IPS DF 6.9 (cell line): ENCODE measurements at regions not wholly inside any gene's neighbourhood (a gene's known extent, or its start where the extent isn't known, plus 50 kb on each side); places are given as distances from the start of the nearest gene placed in this dataset.
A peak's percentile ranks its signal among the peaks of the same experiment; 100 is the strongest.

Source experiments
- DNase-seq: peaks from one replicate; pipeline ENCODE4 v3.0.0-alpha.2; 2013; ENCODE audit warnings: low read depth, low spot score
- H3K27ac ChIP-seq: one replicate; pipeline ENCODE4 v1.5.1; 2013; ENCODE audit warnings: low read length, control low read depth
- H3K27me3 ChIP-seq: 2 replicates; pipeline ENCODE4 v1.6.1; 2013; ENCODE audit warnings: mild to moderate bottlenecking, low read length; ENCODE audit not compliant: control insufficient read depth, insufficient read depth
- H3K36me3 ChIP-seq: 2 replicates; pipeline ENCODE4 v1.6.1; 2013; ENCODE audit warnings: low read length; ENCODE audit not compliant: control insufficient read depth, insufficient read depth
- H3K4me1 ChIP-seq: 2 replicates; pipeline ENCODE4 v1.6.1; 2013; ENCODE audit warnings: low read length; ENCODE audit not compliant: control insufficient read depth, insufficient read depth
- H3K4me3 ChIP-seq: 2 replicates; pipeline ENCODE4 v1.5.1; 2013; ENCODE audit warnings: mild to moderate bottlenecking, low read length
- H3K9me3 ChIP-seq: 2 replicates; pipeline ENCODE4 v1.6.1; 2013; ENCODE audit warnings: low read length, inconsistent platforms; ENCODE audit not compliant: control insufficient read depth, insufficient read depth
- WGBS: extraction: QIAGEN DNeasy Blood & Tissue Kit; methylation state at CpG from one replicate; pipeline ENCODE4 v1.1.7; 2013; ENCODE audit warnings: mixed read lengths, missing lambda C conversion rate; ENCODE audit not compliant: insufficient read length, insufficient coverage; 5-methylcytosine and 5-hydroxymethylcytosine counted together

DNA sequence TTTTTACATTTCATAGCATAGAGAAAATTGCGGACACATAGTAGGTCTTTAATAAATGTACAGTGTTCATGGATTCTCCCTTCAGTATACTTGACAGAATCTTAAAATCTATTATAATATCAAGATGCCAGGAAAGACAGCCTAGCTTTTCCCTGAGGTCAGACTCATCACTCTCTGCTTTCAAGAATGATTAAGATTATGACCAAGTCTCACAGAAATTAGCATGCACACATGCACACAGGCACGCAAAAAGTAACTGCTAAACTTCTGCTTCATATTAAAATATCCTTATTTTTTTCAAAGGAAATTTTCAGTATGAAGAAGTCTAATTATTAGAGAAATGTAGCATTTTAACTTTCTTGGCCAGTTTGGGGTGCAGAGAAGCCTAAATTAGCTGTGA, 493.8 kb upstream of the NECTIN3 start:
- Histone ChIP-seq H3K4me3 (no peak overlapping the region), H3K4me1 (no peaks in the 10 kb centered on the region), H3K9me3 (no peaks in the 10 kb centered on the region), H3K36me3 (no peaks in the 10 kb centered on the region), H3K27ac (no peak overlapping the region), H3K27me3 (no peaks in the 10 kb centered on the region)
- DNase-seq, result no peak
- WGBS, result no CpG with 5 or more reads among the region's 2 CpGs

GRCh38 chr3:110579840-110580550, 491.6 kb upstream of the NECTIN3 start:
- no peaks in the 10 kb centered on the region for H3K36me3 ChIP-seq
- H3K9me3 ChIP-seq, result no peaks in the 10 kb centered on the region
- WGBS, result no CpG with 5 or more reads among the region's 4 CpGs
- no peak for DNase-seq
- no peak overlapping the region for H3K27ac ChIP-seq
- no peak overlapping the region for H3K4me3 ChIP-seq
- no peaks in the 10 kb centered on the region for H3K4me1 ChIP-seq
- no peaks in the 10 kb centered on the region for H3K27me3 ChIP-seq

DNA sequence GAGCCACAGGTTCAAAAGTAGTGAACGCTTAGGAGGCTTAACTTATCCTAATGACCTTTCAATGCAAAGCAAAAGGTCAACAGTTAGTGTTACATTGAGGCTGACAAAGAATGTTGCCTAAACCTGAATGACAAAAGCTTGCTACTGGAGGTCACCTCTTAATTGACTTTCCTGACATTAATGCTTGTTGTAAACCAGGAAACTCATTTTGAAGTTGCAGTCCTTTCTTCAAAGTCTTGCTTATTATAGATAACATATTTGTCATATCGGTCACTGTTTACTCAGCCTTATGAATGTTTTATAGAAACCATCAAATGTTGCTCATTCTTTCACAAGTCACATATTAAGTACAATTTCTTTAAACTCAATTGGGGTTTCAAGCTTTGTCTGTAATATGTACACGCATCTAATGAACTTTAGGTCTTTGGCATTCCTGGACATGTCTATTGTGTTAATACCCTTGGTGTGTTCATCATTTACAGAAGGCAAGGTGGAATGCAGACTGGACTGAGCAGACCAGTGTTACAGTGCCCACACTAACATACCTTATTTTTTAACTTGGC, 488.2 kb upstream of the NECTIN3 start:
- Histone ChIP-seq H3K27ac (no peak overlapping the region), H3K4me1 (no peaks in the 10 kb centered on the region), H3K4me3 (no peak overlapping the region), H3K36me3 (no peaks in the 10 kb centered on the region), H3K27me3 (no peaks in the 10 kb centered on the region), H3K9me3 (no peaks in the 10 kb centered on the region)
- no CpG with 5 or more reads among the region's 3 CpGs for WGBS
- no peak for DNase-seq

DNA sequence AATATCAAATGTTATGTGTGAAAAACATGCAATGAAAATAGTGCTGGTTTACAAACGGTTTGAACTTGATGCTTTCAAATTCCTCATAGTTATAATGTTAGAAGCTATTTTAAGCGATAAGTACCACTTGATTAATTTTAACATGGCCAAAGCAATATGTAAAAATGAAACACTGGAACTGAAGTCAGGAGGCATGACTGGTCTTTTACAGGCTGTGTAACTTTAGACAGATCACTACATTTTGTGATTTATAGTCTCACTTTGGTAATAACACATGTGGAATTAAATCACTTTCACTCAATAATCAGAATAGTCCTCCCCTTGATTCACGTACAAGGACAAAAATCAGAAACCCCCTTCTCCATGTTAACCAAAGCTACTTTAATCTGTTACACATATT, 482.7 kb upstream of the NECTIN3 start:
- no peaks in the 10 kb centered on the region for H3K36me3 ChIP-seq
- no peak overlapping the region for H3K27ac ChIP-seq
- H3K9me3 ChIP-seq, result no peaks in the 10 kb centered on the region
- H3K4me3 ChIP-seq, result no peak overlapping the region
- no peak for DNase-seq
- no peaks in the 10 kb centered on the region for H3K27me3 ChIP-seq
- H3K4me1 ChIP-seq, result no peaks in the 10 kb centered on the region
- WGBS, result no CpG with 5 or more reads among the region's 3 CpGs

- no peak for DNase-seq
- H3K27ac ChIP-seq, result no peak overlapping the region
- no peaks in the 10 kb centered on the region for H3K4me1 ChIP-seq
- no peak overlapping the region for H3K4me3 ChIP-seq
- no peaks in the 10 kb centered on the region for H3K27me3 ChIP-seq
- no peaks in the 10 kb centered on the region for H3K9me3 ChIP-seq
- no peaks in the 10 kb centered on the region for H3K36me3 ChIP-seq
These were observed 482.3 kb upstream of the NECTIN3 start for GRCh38 chr3:110589341-110589740.

DNA sequence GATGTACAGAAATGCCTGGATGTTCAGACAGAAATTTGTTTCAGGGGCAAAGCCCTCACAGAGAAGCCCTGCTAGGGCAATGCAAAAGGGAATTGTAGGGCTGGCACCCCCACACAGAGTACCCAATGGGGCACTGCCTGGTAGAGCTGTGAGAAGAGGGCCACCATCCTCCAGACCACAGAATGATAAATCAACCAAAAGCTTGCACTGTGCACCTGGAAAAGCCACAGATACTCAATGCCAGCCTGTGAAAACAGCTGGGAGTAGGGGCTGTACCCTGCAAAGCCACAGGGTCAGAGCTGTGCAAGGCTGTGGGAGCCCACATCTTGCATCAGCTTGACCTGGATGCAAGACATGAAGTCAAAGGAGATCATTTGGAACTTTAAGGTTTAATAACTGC, 477.9 kb upstream of the NECTIN3 start:
- Histone ChIP-seq H3K27ac (no peak overlapping the region), H3K27me3 (no peaks in the 10 kb centered on the region), H3K4me3 (no peak overlapping the region), H3K9me3 (no peaks in the 10 kb centered on the region), H3K4me1 (no peaks in the 10 kb centered on the region; the same call in 1 of the 2 replicates), H3K36me3 (no peaks in the 10 kb centered on the region)
- no peak for DNase-seq

DNA sequence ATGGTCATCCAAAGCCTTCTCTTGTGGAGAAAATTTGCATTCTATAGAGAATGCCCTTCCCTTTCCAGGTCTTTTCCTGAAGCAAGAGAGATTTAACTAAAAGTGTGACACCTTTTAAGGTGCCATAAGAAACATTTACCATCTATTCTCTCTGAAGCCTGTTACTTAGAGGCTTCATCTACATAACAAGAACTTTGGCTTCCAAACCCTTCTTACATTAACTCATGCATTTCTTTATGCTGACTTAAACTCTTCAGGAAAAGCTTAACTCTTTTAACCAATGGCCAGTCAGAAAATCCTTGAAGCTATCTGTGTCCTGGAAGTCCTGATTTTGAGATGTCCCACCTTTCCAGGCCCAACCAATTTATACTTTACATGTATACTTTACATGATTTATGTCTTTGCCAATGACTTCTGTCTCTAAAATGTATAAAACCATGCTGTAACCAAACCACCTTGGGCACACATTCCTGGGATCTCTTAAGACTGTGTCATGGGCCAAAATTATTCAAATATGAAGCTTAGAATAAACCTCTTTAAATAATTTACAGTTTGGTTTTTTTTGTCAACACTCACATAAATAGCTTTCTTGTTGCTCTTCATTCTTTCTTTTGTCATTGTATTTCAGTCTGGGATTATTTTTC, 472.6 kb upstream of the NECTIN3 start:
- Histone ChIP-seq H3K27ac (no peak overlapping the region), H3K36me3 (no peaks in the 10 kb centered on the region), H3K4me1 (peaks cover 1% of the 10 kb centered on the region; the same call in 1 of the 2 replicates), H3K9me3 (no peaks in the 10 kb centered on the region), H3K27me3 (no peaks in the 10 kb centered on the region), H3K4me3 (no peak overlapping the region)
- DNase-seq, result peak; percentile 37

- no peak for DNase-seq
- Histone ChIP-seq H3K9me3 (no peaks in the 10 kb centered on the region), H3K4me1 (no peaks in the 10 kb centered on the region), H3K36me3 (no peaks in the 10 kb centered on the region), H3K4me3 (no peak overlapping the region), H3K27ac (no peak overlapping the region), H3K27me3 (no peaks in the 10 kb centered on the region)
These were observed 463.1 kb upstream of the NECTIN3 start for GRCh38 chr3:110608566-110608965.

GRCh38 chr3:110612045-110612444, 459.6 kb upstream of the NECTIN3 start:
- Histone ChIP-seq H3K27ac (no peak overlapping the region), H3K27me3 (no peaks in the 10 kb centered on the region), H3K9me3 (no peaks in the 10 kb centered on the region), H3K36me3 (no peaks in the 10 kb centered on the region), H3K4me3 (no peak overlapping the region), H3K4me1 (no peaks in the 10 kb centered on the region)
- DNase-seq, result no peak
- WGBS, result no CpG with 5 or more reads among the region's 4 CpGs

DNA sequence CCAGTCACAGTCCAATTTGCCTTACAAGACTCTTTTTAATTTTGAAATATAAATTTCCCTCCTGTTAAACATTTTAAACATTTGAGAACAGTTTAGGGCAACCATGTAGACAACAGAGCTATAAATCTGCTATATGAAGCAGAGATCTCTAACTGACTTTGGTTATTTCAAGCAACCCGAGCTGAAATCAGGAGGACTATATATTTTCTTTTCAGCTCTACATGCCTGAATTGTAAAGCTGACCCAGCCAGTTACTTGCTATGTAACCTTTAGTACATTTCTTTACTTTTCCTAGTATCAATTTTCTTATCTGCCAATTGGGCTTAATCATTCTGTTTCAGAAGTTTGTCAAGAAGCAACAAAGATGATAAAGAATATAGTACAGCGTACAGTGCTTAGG, 457.4 kb upstream of the NECTIN3 start:
- Histone ChIP-seq H3K9me3 (no peaks in the 10 kb centered on the region), H3K4me3 (no peak overlapping the region), H3K36me3 (no peaks in the 10 kb centered on the region), H3K27me3 (no peaks in the 10 kb centered on the region), H3K4me1 (no peaks in the 10 kb centered on the region), H3K27ac (no peak overlapping the region)
- no CpG with 5 or more reads among the region's 2 CpGs for WGBS
- no peak for DNase-seq

DNA sequence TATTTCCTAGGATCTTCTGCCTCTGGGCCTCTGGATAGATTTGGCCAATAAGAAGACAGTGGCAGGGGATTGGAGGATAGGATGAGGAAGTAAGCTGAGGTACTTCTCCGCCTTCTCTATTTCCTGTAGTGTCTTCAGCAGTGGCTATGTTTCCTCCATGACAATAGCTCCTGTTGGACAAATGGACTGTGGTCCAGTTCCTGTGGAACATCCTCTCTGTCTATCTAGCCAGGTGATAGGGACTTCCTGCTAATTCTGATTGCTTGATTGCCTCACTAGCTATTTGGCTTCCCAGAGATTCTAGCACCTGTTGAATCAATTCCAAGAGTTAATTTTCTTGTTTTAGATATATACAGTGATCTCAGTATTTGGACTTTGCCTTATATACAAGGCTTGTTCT, 456.2 kb upstream of the NECTIN3 start:
- Histone ChIP-seq H3K4me3 (no peak overlapping the region), H3K4me1 (no peaks in the 10 kb centered on the region), H3K27ac (no peak overlapping the region), H3K27me3 (no peaks in the 10 kb centered on the region), H3K9me3 (no peaks in the 10 kb centered on the region), H3K36me3 (no peaks in the 10 kb centered on the region)
- no CpG with 5 or more reads among the region's 1 CpG for WGBS
- DNase-seq, result no peak
